GM18858 (cell line): ENCODE measurements at regions not wholly inside any gene's neighbourhood (a gene's known extent, or its start where the extent isn't known, plus 50 kb on each side); places are given as distances from the start of the nearest gene placed in this dataset.
"Not testable (repeated sequence)": the region's sequence is repeated elsewhere in the genome, so short reads cannot be mapped to it uniquely, and the experiment has no call there.

ENCODE experiments used
- ATAC-seq: cut with Tn5 transposase; IDR thresholded peaks from one replicate; pipeline ENCODE4 v1.9.1; 2021; ENCODE audit not compliant: unreplicated experiment

- ATAC-seq, result not testable (repeated sequence)
Observed at GRCh38 chr7:65150105-65150504, 143.6 kb upstream of the ERV3-1 start.

GRCh38 chr7:65146118-65146914 lies 139.8 kb upstream of the ERV3-1 start:
- not testable (repeated sequence) for ATAC-seq

GRCh38 chr7:65145710-65146109 lies 139.2 kb upstream of the ERV3-1 start:
- not testable (repeated sequence) for ATAC-seq

- ATAC-seq, result not testable (repeated sequence)
Observed at GRCh38 chr7:65145008-65145407, 138.5 kb upstream of the ERV3-1 start.

- ATAC-seq, result not testable (repeated sequence)
Observed at GRCh38 chr7:65144557-65144956, 138.1 kb upstream of the ERV3-1 start.

GRCh38 chr7:65144119-65144518 lies 137.6 kb upstream of the ERV3-1 start:
- ATAC-seq, result not testable (repeated sequence)

- ATAC-seq, result not testable (repeated sequence)
Observed at GRCh38 chr7:65141894-65142293, 135.4 kb upstream of the ERV3-1 start.

GRCh38 chr7:65141405-65141778 lies 134.9 kb upstream of the ERV3-1 start:
- ATAC-seq, result not testable (repeated sequence)

- not testable (repeated sequence) for ATAC-seq
Observed at GRCh38 chr7:65140543-65141404, 134.3 kb upstream of the ERV3-1 start.

- not testable (repeated sequence) for ATAC-seq
Observed at GRCh38 chr7:65136850-65137249, 130.4 kb upstream of the ERV3-1 start.

GRCh38 chr7:65133087-65133486 lies 126.6 kb upstream of the ERV3-1 start:
- ATAC-seq, result not testable (repeated sequence)

- not testable (repeated sequence) for ATAC-seq
Observed at GRCh38 chr7:65132256-65132655, 125.8 kb upstream of the ERV3-1 start.

GRCh38 chr7:65127364-65127763 lies 120.9 kb upstream of the ERV3-1 start:
- ATAC-seq, result not testable (repeated sequence)

GRCh38 chr7:65124600-65124999 lies 118.1 kb upstream of the ERV3-1 start:
- not testable (repeated sequence) for ATAC-seq

- not testable (repeated sequence) for ATAC-seq
Observed at GRCh38 chr7:65105650-65106203, 99.2 kb upstream of the ERV3-1 start.

GRCh38 chr7:65100499-65100898 lies 94.0 kb upstream of the ERV3-1 start:
- ATAC-seq, result not testable (repeated sequence)

GRCh38 chr7:65081669-65082055 lies 75.2 kb upstream of the ERV3-1 start:
- ATAC-seq, result not testable (repeated sequence)

GRCh38 chr7:65080799-65081668 lies 74.5 kb upstream of the ERV3-1 start:
- ATAC-seq, result peak; percentile 97

- not testable (repeated sequence) for ATAC-seq
Observed at GRCh38 chr7:65074959-65075358, 68.5 kb upstream of the ERV3-1 start.

- ATAC-seq, result not testable (repeated sequence)
Observed at GRCh38 chr7:65073160-65073559, 66.7 kb upstream of the ERV3-1 start.
